Jurkat, Clone E6-1 (cell line): ENCODE measurements at regions not wholly inside any gene's neighbourhood (a gene's known extent, or its start where the extent isn't known, plus 50 kb on each side); places are given as distances from the start of the nearest gene placed in this dataset.

ENCODE experiments used
- DNase-seq: peaks from one replicate; pipeline ENCODE4 v3.0.0-alpha.2; 2011; ENCODE audit warnings: low read depth, low spot score
- H3K4me3 ChIP-seq: 2 replicates; pipeline ENCODE4 v1.5.1; 2011; ENCODE audit warnings: mild to moderate bottlenecking, low read length, control low read depth, moderate library complexity

- no peak for DNase-seq
These were observed 136.6 kb upstream of the SLC38A2 start for GRCh38 chr12:46509135-46509534.

GRCh38 chr12:46508651-46509050 lies 136.1 kb upstream of the SLC38A2 start:
- H3K4me3 ChIP-seq, result no peak overlapping the region
- DNase-seq, result no peak

More at GRCh38 chr12:46509135-46509534, 136.6 kb upstream of the SLC38A2 start:
- no peak overlapping the region for H3K4me3 ChIP-seq

DNA sequence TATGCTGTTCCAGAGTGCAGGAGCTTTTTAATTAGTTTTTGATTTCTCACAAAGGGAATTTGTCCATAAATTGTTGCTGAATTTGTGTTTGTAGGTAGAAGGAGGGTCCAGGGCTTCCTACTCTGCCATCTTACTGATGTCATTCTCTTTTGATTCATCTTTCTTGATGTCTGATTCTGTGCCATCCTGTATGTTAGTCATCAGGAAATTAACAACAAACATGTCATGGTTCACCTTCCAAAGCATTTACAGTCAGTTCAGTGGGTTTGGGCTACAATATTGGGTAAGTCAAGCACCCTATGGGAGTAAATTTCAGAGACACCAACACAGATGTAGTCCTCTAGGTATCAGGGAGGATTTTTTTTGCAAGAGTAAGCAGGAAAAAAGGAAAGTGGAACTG lies 135.2 kb upstream of the SLC38A2 start:
- no peak overlapping the region for H3K4me3 ChIP-seq
- no peak for DNase-seq

GRCh38 chr12:46506961-46507360 lies 134.4 kb upstream of the SLC38A2 start:
- H3K4me3 ChIP-seq, result no peak overlapping the region

DNA sequence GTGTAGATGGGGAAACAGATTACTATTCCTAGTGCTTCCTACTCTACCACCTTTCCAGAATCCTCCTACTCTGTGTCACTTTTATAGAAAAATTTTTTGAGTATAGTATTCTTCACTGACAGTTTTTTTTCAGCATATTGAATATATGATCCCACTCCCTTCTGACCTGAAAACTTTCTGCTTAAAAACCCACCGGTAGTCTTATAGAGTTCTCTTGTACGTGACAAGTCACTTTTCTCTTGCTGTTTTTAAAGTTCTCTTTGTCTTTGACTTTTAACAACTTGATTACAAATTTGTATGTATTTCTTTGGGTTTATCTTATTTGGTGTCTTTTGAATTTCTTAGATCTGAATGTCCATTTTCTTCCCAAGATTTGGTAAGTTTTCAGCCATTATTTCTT lies 133.6 kb upstream of the SLC38A2 start:
- no peak for DNase-seq
- no peak overlapping the region for H3K4me3 ChIP-seq

More at GRCh38 chr12:46506961-46507360, 134.4 kb upstream of the SLC38A2 start:
- DNase-seq, result no peak

GRCh38 chr12:46504494-46504893 lies 131.9 kb upstream of the SLC38A2 start:
- no peak overlapping the region for H3K4me3 ChIP-seq
- no peak for DNase-seq

- no peak overlapping the region for H3K4me3 ChIP-seq
- DNase-seq, result no peak
These were observed 131.1 kb upstream of the SLC38A2 start for GRCh38 chr12:46503637-46504175.

GRCh38 chr12:46500673-46501072 lies 128.1 kb upstream of the SLC38A2 start:
- no peak for DNase-seq
- no peak overlapping the region for H3K4me3 ChIP-seq

GRCh38 chr12:46499901-46500300 lies 127.3 kb upstream of the SLC38A2 start:
- DNase-seq, result no peak
- no peak overlapping the region for H3K4me3 ChIP-seq

GRCh38 chr12:46499226-46499625 lies 126.7 kb upstream of the SLC38A2 start:
- DNase-seq, result no peak
- H3K4me3 ChIP-seq, result no peak overlapping the region

DNA sequence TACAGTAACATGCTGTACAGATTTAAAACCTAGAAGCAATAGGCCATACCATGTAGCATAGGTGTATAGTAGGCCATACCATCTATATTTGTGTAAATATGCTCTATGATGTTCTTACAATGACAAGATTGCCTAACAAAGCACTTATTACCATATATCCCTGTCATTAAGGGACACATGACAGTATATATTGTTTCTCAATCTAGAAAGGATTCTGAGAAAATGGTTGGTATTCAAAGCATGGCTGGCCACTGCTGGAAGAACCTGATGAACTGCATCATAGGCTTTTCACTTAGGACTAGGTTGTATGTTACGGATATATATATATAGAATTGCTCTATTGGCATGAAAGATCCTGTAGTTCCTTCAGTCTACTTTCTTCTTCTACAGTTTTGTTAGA lies 125.2 kb upstream of the SLC38A2 start:
- DNase-seq, result no peak
- no peak overlapping the region for H3K4me3 ChIP-seq

DNA sequence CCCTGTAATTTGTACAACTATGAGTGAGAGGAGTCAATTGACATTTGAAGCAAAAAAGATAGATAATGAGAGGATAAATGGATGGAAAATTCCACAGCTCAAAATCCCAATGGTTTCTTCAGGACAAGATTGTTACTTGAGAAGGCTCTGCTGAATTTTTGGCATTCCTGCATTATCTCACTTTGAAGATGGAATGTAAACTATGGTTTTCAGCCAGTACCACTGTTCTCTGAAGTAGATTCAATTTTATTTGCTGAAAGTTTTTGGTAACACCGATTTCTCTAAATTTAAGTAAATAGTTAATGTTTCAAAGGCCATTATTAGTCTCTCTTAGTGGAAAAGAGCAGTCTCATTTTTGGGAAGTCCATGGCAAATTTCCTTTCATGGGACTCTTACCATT lies 121.9 kb upstream of the SLC38A2 start:
- no peak overlapping the region for H3K4me3 ChIP-seq
- no peak for DNase-seq

- no peak for DNase-seq
- no peak overlapping the region for H3K4me3 ChIP-seq
These were observed 121.2 kb upstream of the SLC38A2 start for GRCh38 chr12:46493834-46494181.

GRCh38 chr12:46493150-46493833 lies 120.7 kb upstream of the SLC38A2 start:
- H3K4me3 ChIP-seq, result no peak overlapping the region
- no peak for DNase-seq

DNA sequence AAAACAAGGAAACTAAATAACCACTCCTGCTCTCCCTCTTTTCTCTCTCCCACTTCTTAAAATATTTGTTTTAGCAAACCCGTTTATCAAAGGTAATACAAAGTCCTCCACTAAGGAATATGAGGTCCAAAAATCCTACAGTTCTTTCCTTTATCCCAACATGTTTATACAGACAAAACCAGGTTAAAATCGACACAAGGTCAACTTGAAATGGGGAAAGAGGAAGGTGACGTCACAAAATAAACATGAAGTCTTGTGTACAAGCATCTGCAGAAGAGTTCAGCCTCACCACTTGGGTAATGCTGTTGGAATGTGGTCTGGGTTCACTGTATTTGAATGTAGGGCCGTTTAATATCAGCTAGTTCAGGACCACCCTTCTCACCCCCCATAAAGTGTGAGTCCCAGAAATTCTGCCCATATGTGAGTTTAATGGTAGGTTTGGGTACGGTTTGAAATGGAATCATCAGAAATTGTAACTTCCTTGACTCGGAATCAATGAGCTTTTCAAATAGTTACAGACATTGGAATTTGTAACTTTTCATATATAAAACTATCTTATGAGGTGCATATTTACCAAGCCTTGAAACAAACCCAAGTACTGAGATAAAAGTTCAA lies 120.0 kb upstream of the SLC38A2 start:
- no peak overlapping the region for H3K4me3 ChIP-seq
- no peak for DNase-seq

DNA sequence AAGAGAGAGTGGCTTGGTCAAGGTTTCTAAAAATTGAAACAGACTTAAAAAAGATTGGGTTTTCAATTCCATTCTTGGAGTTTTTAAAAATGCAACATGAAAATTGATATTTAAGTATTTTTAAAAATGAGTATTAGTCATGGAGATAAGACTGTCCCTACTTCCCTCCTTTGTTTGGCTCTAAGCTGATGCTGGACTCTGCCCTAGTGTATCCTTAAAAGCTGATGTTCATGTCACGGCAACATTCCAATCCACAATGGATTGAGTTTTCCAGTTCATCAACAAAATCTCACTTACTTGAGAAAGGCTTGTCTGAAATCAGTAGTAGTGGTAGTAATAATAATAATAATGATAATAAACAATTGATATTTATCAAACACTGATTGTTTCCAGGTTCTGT lies 119.0 kb upstream of the SLC38A2 start:
- H3K4me3 ChIP-seq, result no peak overlapping the region
- DNase-seq, result no peak

DNA sequence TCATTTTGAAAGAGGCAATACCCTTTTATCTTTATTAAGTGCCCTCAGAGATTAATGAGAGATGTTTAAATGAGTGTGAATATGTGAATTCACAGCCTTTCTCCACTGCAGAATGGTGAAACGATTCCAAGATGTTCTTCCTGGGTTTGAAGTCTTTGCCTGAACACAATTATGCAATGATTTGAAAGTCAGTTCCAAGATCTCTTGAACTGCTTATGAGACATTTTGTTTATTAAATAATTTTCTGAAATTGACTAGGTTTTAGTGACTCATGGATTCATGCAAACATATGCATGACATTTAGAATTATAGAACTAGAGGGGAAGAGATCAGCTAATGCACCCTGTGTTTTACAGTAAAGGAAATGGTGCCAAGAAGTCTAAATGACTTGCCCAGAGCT lies 118.1 kb upstream of the SLC38A2 start:
- no peak overlapping the region for H3K4me3 ChIP-seq
- no peak for DNase-seq

- H3K4me3 ChIP-seq, result no peak overlapping the region
- no peak for DNase-seq
These were observed 117.4 kb upstream of the SLC38A2 start for GRCh38 chr12:46489951-46490388.

DNA sequence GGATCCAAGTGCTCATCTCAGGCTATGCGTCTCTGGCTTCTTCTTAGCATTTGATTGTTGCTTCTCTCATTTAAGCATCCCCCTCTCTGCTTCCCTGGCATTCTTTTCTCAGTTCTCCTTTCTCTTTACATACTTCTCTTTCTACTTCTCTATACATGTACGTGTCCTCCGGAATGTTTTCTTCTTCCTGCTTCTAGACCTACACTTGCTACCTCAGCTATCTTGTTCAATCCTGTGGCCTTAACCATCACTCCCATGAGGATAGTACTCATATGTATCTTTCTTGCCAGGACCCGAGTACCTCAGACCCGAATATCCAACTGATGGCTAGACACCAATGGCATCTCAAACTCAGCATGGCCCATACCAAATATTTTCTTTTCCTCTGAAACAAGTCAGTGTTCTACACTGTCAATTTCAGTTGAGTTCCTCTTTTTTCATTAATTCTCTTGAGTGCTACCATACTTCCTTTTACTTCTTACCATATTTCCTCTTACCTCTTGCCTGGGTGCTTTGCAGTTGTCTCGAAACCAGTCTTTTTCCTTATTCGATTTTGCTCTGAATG lies 115.1 kb upstream of the SLC38A2 start:
- DNase-seq, result no peak
- no peak overlapping the region for H3K4me3 ChIP-seq

DNA sequence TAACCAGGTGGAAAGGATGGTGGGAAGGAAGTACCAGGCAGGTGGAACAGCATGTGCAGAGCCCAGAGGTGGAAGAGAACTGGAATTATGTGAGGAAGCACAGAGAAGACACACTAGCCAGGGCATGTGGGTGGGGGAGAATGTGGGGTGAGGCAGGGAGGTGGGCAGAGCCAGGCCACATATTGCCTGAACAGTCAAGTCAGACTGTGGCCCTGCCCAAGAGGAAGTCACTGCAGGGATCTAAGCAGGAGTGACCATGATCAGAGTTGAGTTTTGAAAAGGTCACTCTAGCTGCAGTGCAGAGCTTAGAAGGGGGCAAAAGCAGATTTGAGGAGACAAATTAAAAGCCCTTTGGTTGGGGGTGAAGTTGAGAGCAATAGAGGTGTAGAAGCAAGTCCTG lies 114.0 kb upstream of the SLC38A2 start:
- no peak overlapping the region for H3K4me3 ChIP-seq
- no peak for DNase-seq

GRCh38 chr12:46485853-46486252 lies 113.3 kb upstream of the SLC38A2 start:
- no peak overlapping the region for H3K4me3 ChIP-seq
- no peak for DNase-seq
